ENCODE measurements at regions not wholly inside any gene's neighbourhood (a gene's known extent, or its start where the extent isn't known, plus 50 kb on each side); places are given as distances from the start of the nearest gene placed in this dataset.

GRCh38 chr5:87752362-87752761, 339.6 kb upstream of the CCNH start:
- no peak for DNase-seq (ENCODE audit: low read depth)

DNA sequence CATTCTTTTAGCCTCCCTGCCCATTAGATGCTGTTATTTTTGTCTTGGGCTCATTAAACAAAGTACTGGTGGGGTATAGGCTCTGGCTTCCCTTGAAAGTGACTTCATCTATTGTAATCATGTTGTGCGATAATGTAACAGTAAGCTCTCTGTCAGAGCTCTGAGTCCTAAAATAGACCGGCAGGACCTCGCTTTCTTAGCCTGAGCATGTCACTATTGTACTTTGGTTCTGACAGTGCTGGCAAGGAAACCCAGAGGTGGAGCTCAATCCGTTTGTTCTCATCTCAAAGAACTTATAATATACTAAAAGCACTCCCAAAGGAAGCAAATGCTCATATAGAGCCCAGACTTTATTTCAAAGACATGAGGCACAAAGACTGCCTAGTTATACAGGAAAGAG, 339.1 kb upstream of the CCNH start:
- no peak for DNase-seq (ENCODE audit: low read depth)

- DNase-seq (ENCODE audit: low read depth): no peak
These were observed 334.2 kb upstream of the CCNH start for GRCh38 chr5:87746891-87747377.

- no peak for DNase-seq (ENCODE audit: low read depth)
These were observed 333.6 kb upstream of the CCNH start for GRCh38 chr5:87746341-87746740.

DNA sequence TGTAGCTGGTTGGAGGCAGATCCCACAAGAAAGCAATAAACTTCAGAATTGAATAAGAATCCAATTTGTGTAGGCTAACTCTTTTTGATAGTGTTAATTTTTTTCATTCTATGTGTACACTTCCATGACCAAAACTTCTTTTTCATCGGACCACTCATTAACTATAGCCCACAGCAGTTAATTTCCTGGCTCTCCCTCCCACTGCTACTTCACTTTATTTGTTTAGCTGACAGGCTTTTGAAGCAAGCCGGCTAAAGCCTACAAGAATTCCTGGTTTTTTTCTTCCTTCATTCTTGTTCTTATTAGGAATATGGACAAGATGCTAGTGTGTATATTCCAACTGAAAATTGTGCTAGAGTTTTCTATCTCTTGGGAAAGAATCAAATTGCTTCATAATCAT, 329.2 kb upstream of the CCNH start:
- no peak for DNase-seq (ENCODE audit: low read depth)

DNA sequence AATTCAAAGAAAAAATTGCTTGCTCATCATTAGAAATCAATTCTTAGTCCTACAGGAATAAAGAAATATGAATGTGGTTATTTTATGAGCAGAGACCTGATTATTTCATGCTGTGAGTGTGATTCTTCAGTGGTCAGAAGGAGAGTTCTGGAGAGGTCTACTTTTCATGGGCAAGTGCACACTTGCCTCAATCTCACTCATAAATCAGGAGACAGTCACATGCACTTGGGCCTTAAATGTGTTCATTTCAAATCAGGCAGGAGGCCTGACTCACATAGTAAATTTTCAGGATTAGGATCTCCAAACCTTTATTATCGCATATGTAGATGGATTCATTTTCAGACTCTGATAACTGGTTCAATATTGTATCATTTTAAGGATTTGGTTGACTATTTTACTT, 323.2 kb upstream of the CCNH start:
- DNase-seq (ENCODE audit: low read depth): no peak

- no peak for DNase-seq (ENCODE audit: low read depth)
These were observed 321.2 kb upstream of the CCNH start for GRCh38 chr5:87733897-87734296.

DNA sequence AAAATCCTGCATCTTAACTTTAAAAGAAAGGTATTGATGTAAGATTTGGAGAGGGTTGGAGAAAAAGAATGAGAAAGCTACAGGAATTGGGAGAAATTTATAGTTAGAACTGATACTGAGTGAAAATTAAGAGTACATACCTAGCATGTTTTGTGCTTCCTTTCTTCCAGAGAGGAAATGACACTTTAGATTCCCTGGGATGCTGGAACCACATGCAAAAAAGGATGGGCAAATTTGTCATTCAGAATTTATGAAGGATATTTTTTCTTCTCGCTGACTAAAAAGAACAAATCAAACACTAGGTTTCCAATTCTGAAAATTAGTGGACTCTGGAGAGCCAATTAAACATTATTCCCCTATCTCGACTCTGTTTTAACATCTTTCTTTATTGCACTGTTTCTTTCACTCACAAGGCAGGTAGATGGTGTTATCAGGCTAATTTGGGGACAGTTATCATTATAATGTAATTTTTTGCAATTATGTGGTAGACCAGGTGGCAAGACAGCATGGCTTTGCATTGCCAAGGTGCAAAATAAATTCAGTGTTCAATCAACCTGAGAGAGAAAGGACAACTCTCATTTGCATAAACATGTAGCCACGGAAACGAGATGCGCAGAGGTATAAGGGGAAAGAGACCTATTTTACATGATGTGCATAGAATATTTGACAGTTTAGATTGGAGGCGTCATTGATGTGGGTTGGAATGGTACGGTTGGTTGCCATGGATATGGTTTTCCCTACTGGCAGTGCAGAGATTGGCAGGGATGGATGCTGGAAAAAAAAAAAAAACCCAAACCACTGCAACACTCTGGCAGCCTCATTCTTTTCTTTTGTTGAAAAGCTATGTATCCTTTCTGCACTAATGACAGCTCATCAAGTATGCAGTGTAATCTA, 320.4 kb upstream of the CCNH start:
- no peak for DNase-seq (ENCODE audit: low read depth)

- DNase-seq (ENCODE audit: low read depth): no peak
These were observed 317.1 kb upstream of the CCNH start for GRCh38 chr5:87729781-87730180.

GRCh38 chr5:87722286-87722685, 309.6 kb upstream of the CCNH start:
- peak; percentile 24 for DNase-seq (ENCODE audit: low read depth)

DNA sequence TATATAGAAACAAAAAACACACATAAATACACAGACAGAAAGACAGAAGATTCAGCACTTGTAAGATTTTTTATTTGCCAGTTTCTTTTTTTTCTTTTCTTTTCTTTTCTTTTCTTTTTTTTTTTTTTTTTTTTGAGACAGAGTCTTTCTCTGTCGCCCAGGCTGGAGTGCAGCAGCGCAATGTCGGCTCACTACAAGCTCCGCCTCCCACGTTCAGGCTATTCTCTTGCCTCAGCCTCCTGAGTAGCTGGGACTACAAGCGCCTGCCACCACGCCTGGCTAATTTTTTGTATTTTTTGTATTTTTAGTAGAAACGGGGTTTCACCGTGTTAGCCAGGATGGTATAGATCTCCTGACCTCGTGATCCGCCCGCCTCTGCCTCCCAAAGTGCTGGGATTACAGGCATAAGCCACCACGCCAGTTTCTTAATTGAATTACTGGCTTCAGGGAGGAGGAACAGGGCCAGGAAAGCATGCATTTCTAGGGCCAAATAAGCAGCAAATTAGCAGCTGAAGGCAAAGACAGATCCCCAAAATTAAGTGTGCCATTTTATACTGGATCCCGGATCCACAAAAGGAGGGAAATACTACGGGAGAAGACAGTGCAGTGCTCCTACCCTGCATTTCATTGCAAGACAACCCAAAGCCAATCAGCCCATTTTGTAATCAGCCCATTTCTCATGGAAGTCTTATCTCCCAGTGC, 305.6 kb upstream of the CCNH start:
- DNase-seq (ENCODE audit: low read depth): peak; percentile 9

- no peak for DNase-seq (ENCODE audit: low read depth)
These were observed 305.0 kb upstream of the CCNH start for GRCh38 chr5:87717761-87718160.

- DNase-seq (ENCODE audit: low read depth): no peak
These were observed 293.1 kb upstream of the CCNH start for GRCh38 chr5:87705876-87706275.

- no peak for DNase-seq (ENCODE audit: low read depth)
These were observed 274.2 kb upstream of the CCNH start for GRCh38 chr5:87686975-87687374.

GRCh38 chr5:87686018-87686417, 273.3 kb upstream of the CCNH start:
- DNase-seq (ENCODE audit: low read depth): no peak

GRCh38 chr5:87674235-87674634, 261.5 kb upstream of the CCNH start:
- DNase-seq (ENCODE audit: low read depth): no peak

- DNase-seq (ENCODE audit: low read depth): no peak
These were observed 258.4 kb upstream of the CCNH start for GRCh38 chr5:87671146-87671545.

DNA sequence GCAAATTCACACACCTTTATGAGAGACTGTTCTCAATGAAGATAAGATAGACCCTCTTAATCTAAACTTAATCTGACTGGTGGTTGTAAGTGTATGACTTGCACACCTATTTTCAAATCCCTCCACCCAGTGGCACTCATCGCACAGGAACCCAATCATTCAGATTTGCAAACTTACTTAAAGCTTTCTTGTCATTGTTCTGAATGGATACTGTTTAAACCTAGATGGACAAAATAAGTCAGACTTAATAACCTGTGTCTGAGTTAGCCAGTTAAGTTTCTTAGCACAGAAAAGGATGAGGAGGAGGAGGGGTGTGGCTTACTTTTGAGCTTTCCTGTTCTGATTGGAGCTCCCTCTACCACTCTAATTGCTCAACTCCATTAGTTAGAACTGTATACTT, 252.4 kb upstream of the CCNH start:
- DNase-seq (ENCODE audit: low read depth): no peak

DNA sequence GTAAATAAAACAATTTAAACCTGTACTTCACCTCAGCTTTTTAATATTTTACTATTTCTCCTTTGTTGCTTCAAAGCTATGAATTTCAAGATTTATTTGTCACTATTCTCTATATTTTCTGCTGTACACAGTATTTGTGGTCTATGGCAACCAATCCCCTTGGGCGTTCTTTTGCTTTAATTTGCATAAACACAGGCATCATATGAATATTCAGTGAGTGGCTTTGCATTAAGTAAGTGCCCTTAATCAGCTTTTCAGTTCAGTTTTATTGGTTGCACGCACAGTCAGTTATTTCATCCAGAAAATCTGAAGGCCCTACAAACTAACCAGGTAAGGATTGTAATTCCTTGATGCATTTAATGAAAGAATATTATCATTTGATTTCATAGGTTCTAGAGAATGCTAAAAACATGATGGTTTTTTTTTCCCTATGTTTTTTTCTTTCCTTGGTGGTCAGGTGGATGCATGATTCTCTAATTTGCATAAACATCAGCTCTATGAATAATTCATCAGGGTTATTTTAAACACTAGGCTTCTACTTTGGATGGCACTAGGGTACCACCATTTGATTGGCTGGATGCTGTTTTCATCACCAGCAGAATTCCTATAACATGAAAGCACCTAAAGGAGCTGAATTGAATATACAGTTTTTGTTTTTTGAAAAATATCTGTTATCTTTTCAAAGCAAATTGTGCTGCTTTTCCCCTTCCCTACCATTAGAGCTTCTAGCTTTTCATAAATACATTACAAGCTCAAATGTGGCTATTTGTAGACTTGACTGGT, 249.2 kb upstream of the CCNH start:
- DNase-seq (ENCODE audit: low read depth): no peak

DNA sequence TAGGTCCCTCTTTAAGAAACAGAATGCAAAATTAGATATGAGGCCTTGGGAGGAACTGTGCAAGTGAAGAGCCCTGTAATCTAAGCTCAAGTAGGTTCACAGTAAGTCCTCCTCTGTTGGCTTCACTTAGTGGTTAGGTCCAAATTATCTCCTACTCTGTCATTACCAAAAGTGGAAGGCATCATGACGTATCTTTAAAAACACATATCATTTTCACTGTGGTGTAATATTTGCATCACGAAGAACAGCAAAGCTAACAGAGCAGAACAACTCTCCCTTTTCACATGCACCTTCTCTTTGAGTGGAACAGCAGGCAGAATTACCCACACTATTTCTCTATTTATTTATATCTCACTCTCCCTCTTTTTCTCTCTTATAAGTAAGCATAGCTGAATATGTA, 240.5 kb upstream of the CCNH start:
- no peak for DNase-seq (ENCODE audit: low read depth)

DNA sequence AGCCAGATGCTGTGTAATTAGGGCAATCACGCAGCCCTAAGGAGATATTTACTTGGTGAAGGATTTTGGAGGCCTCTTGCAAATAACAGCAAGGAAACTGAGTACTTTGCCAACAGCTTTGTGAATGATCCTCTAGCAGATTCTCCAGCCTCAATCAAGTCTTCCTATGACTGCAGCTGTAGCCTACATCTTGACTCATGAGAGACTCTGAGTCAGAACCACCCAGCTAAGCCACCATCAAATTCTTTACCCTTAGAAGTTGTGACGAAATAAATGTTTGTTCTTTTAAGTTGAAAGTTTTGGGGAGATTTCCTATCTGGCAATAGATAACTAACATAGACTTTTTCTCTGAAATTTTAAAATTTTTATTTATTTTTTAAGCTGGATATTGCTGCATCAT, 237.6 kb upstream of the CCNH start:
- DNase-seq (ENCODE audit: low read depth): no peak

DNA sequence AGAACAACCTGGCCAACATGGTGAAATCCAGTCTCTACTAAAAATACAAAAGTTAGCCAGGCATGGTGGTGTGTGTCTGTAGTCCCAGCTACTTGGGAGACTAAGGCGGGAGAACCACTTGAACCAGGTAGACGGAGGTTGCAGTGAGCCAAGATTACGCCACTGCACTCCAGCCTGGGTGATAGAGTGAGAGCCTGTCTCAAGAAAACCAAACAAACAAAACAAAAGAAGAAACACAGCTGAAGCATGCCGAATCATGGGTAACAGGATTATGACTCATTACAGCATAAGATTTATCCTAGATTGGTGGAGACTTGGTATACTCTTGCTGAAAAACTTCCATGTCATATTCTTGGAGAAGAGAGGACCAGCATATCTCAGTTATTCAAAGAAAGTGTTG, 236.7 kb upstream of the CCNH start:
- DNase-seq (ENCODE audit: low read depth): no peak

Measured in Daoy (cell line).